Hepatocyte (in vitro differentiated cells): ENCODE measurements at regions not wholly inside any gene's neighbourhood (a gene's known extent, or its start where the extent isn't known, plus 50 kb on each side); places are given as distances from the start of the nearest gene placed in this dataset.

Source experiments
- DNase-seq: peaks from one replicate; pipeline ENCODE4 v3.0.0-alpha.2; 2016; ENCODE audit warnings: low spot score
- H2AFZ ChIP-seq: fragments of 200-600 bp; sonication (generic); 2 replicates; pipeline ENCODE4 v1.6.0; 2016; ENCODE audit warnings: antibody characterized with exemption, mild to moderate bottlenecking
- H3K27ac ChIP-seq: fragments of 200-600 bp; sonication (generic); 2 replicates; pipeline ENCODE4 v1.5.1; 2016; ENCODE audit warnings: mild to moderate bottlenecking
- H3K27me3 ChIP-seq: fragments of 200-600 bp; sonication (generic); 2 replicates; pipeline ENCODE4 v1.6.1; 2016
- H3K36me3 ChIP-seq: fragments of 200-600 bp; sonication (generic); replicated peaks from 2 replicates; pipeline ENCODE4 v1.5.1; 2016; ENCODE audit warnings: low read depth; ENCODE audit not compliant: insufficient read depth
- H3K4me1 ChIP-seq: fragments of 200-600 bp; sonication (generic); 2 replicates; pipeline ENCODE4 v1.5.1; 2016; ENCODE audit warnings: mild to moderate bottlenecking, moderate library complexity; ENCODE audit not compliant: insufficient read depth
- H3K4me2 ChIP-seq: fragments of 200-600 bp; sonication (generic); 2 replicates; pipeline ENCODE4 v1.6.0; 2016
- H3K4me3 ChIP-seq: fragments of 200-600 bp; sonication (generic); 2 replicates; pipeline ENCODE4 v1.5.1; 2016; ENCODE audit warnings: mild to moderate bottlenecking
- H3K79me2 ChIP-seq: fragments of 200-600 bp; sonication (generic); 2 replicates; pipeline ENCODE4 v1.6.0; 2017; ENCODE audit warnings: mild to moderate bottlenecking
- H3K9me2 ChIP-seq: fragments of 200-600 bp; sonication (generic); replicated peaks from 2 replicates; pipeline ENCODE4 v1.6.0; 2017; ENCODE audit warnings: mild to moderate bottlenecking; ENCODE audit not compliant: insufficient read depth
- H3K9me3 ChIP-seq: fragments of 200-600 bp; sonication (generic); 2 replicates; pipeline ENCODE4 v1.5.1; 2016; ENCODE audit warnings: low read depth, mild to moderate bottlenecking
- H4K20me1 ChIP-seq: fragments of 200-600 bp; sonication (generic); 2 replicates; pipeline ENCODE4 v1.6.0; 2016; ENCODE audit warnings: mild to moderate bottlenecking; ENCODE audit not compliant: insufficient read depth, poor library complexity, severe bottlenecking
- CTCF ChIP-seq: fragments of 200-600 bp; sonication (generic); IDR thresholded peaks from 2 replicates; pipeline ENCODE4 v1.5.1; 2016; ENCODE audit warnings: antibody characterized with exemption, mild to moderate bottlenecking; ENCODE audit not compliant: poor library complexity
- EZH2 ChIP-seq: fragments of 200-600 bp; sonication (generic); IDR thresholded peaks from 2 replicates; pipeline ENCODE4 v1.6.1; 2016; ENCODE audit warnings: antibody characterized with exemption, mild to moderate bottlenecking, borderline replicate concordance
- EZH2phosphoT487 ChIP-seq: fragments of 200-600 bp; sonication (generic); IDR thresholded peaks from one replicate; pipeline ENCODE4 v1.6.1; 2018; ENCODE audit warnings: antibody characterized with exemption, mild to moderate bottlenecking, low read depth, moderate library complexity; ENCODE audit not compliant: unreplicated experiment, severe bottlenecking
- WGBS: methylation state at CpG from one replicate; pipeline ENCODE4 v1.1.6; 2016; ENCODE audit warnings: low lambda C conversion rate; ENCODE audit errors: missing lambda C conversion rate; 5-methylcytosine and 5-hydroxymethylcytosine counted together

- H2AFZ ChIP-seq, result no peak overlapping the region
- no peaks in the 10 kb centered on the region for H3K9me3 ChIP-seq
- no peak for TF ChIP-seq EZH2
- TF ChIP-seq CTCF, result no peak
- no peak for TF ChIP-seq EZH2phosphoT487
- H3K4me2 ChIP-seq, result no peak overlapping the region
- H3K4me3 ChIP-seq, result no peak overlapping the region
- DNase-seq, result no peak
- H3K79me2 ChIP-seq, result no peaks in the 10 kb centered on the region
- peaks cover 5% of the 10 kb centered on the region for H3K4me1 ChIP-seq
- no peaks in the 10 kb centered on the region for H3K27me3 ChIP-seq
- no peaks in the 10 kb centered on the region for H3K9me2 ChIP-seq
- WGBS, result 70% methylated on average over 3 of the region's 3 CpGs
- no peaks in the 10 kb centered on the region for H4K20me1 ChIP-seq
- H3K36me3 ChIP-seq, result no peaks in the 10 kb centered on the region
- H3K27ac ChIP-seq, result no peak overlapping the region
Measured at GRCh38 chr4:124209211-124209610, 503.3 kb downstream of the ANKRD50 start.

- Histone ChIP-seq H2AFZ (no peak overlapping the region), H3K4me1 (peaks cover 5% of the 10 kb centered on the region), H3K27ac (no peak overlapping the region), H3K4me3 (no peak overlapping the region), H3K9me3 (no peaks in the 10 kb centered on the region), H3K36me3 (no peaks in the 10 kb centered on the region), H3K9me2 (no peaks in the 10 kb centered on the region), H3K79me2 (no peaks in the 10 kb centered on the region), H3K27me3 (no peaks in the 10 kb centered on the region), H3K4me2 (no peak overlapping the region), H4K20me1 (no peaks in the 10 kb centered on the region)
- 55% methylated on average over 2 of the region's 2 CpGs for WGBS
- DNase-seq, result no peak
- no peak for TF ChIP-seq EZH2
- no peak for TF ChIP-seq EZH2phosphoT487
- TF ChIP-seq CTCF, result no peak
Measured at GRCh38 chr4:124209626-124210025, 502.9 kb downstream of the ANKRD50 start.

- no peak for DNase-seq
- Histone ChIP-seq H3K9me2 (no peaks in the 10 kb centered on the region), H3K4me2 (no peak overlapping the region), H4K20me1 (no peaks in the 10 kb centered on the region), H3K36me3 (no peaks in the 10 kb centered on the region), H3K4me3 (no peak overlapping the region), H3K27ac (no peak overlapping the region), H3K79me2 (no peaks in the 10 kb centered on the region), H3K9me3 (no peaks in the 10 kb centered on the region), H3K27me3 (no peaks in the 10 kb centered on the region), H3K4me1 (peaks cover 5% of the 10 kb centered on the region), H2AFZ (no peak overlapping the region)
- no peak for TF ChIP-seq EZH2phosphoT487
- TF ChIP-seq CTCF, result no peak
- no peak for TF ChIP-seq EZH2
- 98% methylated on average over 2 of the region's 2 CpGs for WGBS
Measured at GRCh38 chr4:124210746-124211145, 501.8 kb downstream of the ANKRD50 start.
